A673 (cell line): ENCODE measurements at regions not wholly inside any gene's neighbourhood (a gene's known extent, or its start where the extent isn't known, plus 50 kb on each side); places are given as distances from the start of the nearest gene placed in this dataset.

Experiments
- EZH2 ChIP-seq: fragments of 200-600 bp; sonication (generic); IDR thresholded peaks from 2 replicates; pipeline ENCODE4 v1.6.1; 2017; ENCODE audit warnings: borderline replicate concordance, low read depth, mild to moderate bottlenecking, mixed read lengths, antibody characterized with exemption, low read length; ENCODE audit not compliant: poor library complexity, severe bottlenecking
- TF ChIP-seq, protein P1 (sequence below): fragments of 300-800, 200-600 bp; sonication (generic); conservative IDR thresholded peaks from 2 replicates; pipeline ENCODE4 v1.5.1; 2017; ENCODE audit warnings: low read depth, mild to moderate bottlenecking, antibody characterized with exemption, low read length, moderate library complexity, mixed read lengths

GRCh38 chr5:3742750-3743149, 147.1 kb downstream of the IRX1 start:
- TF ChIP-seq, protein P1, sequence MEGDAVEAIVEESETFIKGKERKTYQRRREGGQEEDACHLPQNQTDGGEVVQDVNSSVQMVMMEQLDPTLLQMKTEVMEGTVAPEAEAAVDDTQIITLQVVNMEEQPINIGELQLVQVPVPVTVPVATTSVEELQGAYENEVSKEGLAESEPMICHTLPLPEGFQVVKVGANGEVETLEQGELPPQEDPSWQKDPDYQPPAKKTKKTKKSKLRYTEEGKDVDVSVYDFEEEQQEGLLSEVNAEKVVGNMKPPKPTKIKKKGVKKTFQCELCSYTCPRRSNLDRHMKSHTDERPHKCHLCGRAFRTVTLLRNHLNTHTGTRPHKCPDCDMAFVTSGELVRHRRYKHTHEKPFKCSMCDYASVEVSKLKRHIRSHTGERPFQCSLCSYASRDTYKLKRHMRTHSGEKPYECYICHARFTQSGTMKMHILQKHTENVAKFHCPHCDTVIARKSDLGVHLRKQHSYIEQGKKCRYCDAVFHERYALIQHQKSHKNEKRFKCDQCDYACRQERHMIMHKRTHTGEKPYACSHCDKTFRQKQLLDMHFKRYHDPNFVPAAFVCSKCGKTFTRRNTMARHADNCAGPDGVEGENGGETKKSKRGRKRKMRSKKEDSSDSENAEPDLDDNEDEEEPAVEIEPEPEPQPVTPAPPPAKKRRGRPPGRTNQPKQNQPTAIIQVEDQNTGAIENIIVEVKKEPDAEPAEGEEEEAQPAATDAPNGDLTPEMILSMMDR = no peak
- TF ChIP-seq EZH2 = no peak
